ENCODE measurements at regions not wholly inside any gene's neighbourhood (a gene's known extent, or its start where the extent isn't known, plus 50 kb on each side); places are given as distances from the start of the nearest gene placed in this dataset.

DNA sequence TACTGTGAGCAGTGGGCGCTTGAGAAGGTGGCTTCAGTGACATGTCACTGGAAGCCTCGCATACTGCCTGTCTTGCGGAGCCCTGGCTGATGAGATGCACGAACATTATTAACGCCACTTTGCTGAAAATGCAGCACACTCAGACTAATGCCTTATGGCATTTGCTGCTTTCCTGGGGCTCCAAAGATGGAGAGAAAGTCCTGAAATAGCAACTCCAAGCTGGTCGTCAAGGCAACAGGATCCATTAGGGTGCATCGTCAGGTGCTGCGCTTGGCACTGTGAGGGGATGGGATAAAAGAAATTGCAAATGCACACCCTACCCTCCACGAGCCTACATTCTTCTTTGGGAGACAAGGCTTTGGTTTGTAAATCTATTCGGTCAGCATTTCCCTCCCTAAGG is 592.5 kb downstream of the TYW1 start:
- TF ChIP-seq, protein P1, sequence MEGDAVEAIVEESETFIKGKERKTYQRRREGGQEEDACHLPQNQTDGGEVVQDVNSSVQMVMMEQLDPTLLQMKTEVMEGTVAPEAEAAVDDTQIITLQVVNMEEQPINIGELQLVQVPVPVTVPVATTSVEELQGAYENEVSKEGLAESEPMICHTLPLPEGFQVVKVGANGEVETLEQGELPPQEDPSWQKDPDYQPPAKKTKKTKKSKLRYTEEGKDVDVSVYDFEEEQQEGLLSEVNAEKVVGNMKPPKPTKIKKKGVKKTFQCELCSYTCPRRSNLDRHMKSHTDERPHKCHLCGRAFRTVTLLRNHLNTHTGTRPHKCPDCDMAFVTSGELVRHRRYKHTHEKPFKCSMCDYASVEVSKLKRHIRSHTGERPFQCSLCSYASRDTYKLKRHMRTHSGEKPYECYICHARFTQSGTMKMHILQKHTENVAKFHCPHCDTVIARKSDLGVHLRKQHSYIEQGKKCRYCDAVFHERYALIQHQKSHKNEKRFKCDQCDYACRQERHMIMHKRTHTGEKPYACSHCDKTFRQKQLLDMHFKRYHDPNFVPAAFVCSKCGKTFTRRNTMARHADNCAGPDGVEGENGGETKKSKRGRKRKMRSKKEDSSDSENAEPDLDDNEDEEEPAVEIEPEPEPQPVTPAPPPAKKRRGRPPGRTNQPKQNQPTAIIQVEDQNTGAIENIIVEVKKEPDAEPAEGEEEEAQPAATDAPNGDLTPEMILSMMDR (IDR thresholded peaks at IDR 0.05): no peak
- TF ChIP-seq POLR2AphosphoS5 (IDR thresholded peaks at IDR 0.05) (no peak), EP300 (IDR thresholded peaks at IDR 0.05) (no peak)
